A549 (cell line): ENCODE measurements at regions not wholly inside any gene's neighbourhood (a gene's known extent, or its start where the extent isn't known, plus 50 kb on each side); places are given as distances from the start of the nearest gene placed in this dataset.

Experiments used
- ATAC-seq, 2 experiments: fragments of 200-7000 bp in 1 of 2; fragments of >200 bp in 1 of 2; cut with Nextera tagmentation in 1 of 2; cut with Tn5 transposase in 1 of 2; 3 replicates each; pipeline versions ENCODE4 v1.8.0 to v1.9.1; 2018 to 2020; ENCODE audit warnings: mild to moderate bottlenecking in 1 of 2, moderate library complexity in 1 of 2
- CTCF ChIA-PET: fragments of 300-600 bp; sonication (Branson Sonifier 250); formaldehyde crosslinking; extraction: SDS; loops from one replicate; lab custom pipeline; 2021; ENCODE audit warnings: antibody characterized with exemption, inconsistent platforms; lab: Yijun Ruan, JAX
- POLR2A ChIA-PET: fragments of 350-600 bp; formaldehyde crosslinking; extraction: SDS; loops from one replicate; lab custom pipeline; 2021; ENCODE audit warnings: antibody characterized with exemption, inconsistent platforms; lab: Yijun Ruan, JAX
- DNase-seq, 2 experiments: peaks; one replicate each; pipeline versions ENCODE4 v3.0.0 to v3.0.0-alpha.2; 2011 to 2016; ENCODE audit warnings: low read depth in 1 of 2, low spot score in 1 of 2
- FAIRE-seq: peaks from 2 replicates; lab custom pipeline; 2011; peaks lifted over from hg19 to GRCh38; lab: Jason Lieb, UNC
- H3K27ac ChIP-seq, 2 experiments: fragments of >200 bp; sonication (Bioruptor Twin); formaldehyde crosslinking; 3 replicates each; pipeline ENCODE4 v1.5.1; 2016 to 2017
- H3K4me1 ChIP-seq: fragments of >200 bp; sonication (Bioruptor Twin); formaldehyde crosslinking; 3 replicates; pipeline ENCODE4 v1.6.1; 2016
- H3K4me2 ChIP-seq: fragments of >200 bp; sonication (Bioruptor Twin); formaldehyde crosslinking; 3 replicates; pipeline ENCODE4 v1.6.1; 2016
- H3K4me3 ChIP-seq: fragments of >200 bp; sonication (Bioruptor Twin); formaldehyde crosslinking; 3 replicates; pipeline ENCODE4 v1.5.1; 2016
- H3K9me3 ChIP-seq: fragments of >200 bp; sonication (Bioruptor Twin); formaldehyde crosslinking; 3 replicates; pipeline ENCODE4 v1.6.1; 2016
- ATOH8 ChIP-seq: fragments of 250-450 bp; sonication (Bioruptor Pico); IDR thresholded peaks from 2 replicates; pipeline ENCODE4 v1.5.0; 2020; ENCODE audit warnings: low read depth, mild to moderate bottlenecking, moderate library complexity
- BHLHE40 ChIP-seq: IDR thresholded peaks from 2 replicates; pipeline ENCODE4 v1.6.1; 2012; ENCODE audit warnings: low read depth, low read length, inconsistent platforms
- CBX8 ChIP-seq: fragments of 200-600 bp; sonication (generic); IDR thresholded peaks from 2 replicates; pipeline ENCODE4 v1.6.1; 2016
- EHMT2 ChIP-seq: fragments of 200-600 bp; sonication (generic); IDR thresholded peaks from 2 replicates; pipeline ENCODE4 v1.6.1; 2016; ENCODE audit warnings: antibody characterized with exemption, low read depth, mild to moderate bottlenecking, moderate library complexity
- ELK1 ChIP-seq: fragments of 150-350 bp; IDR thresholded peaks from 2 replicates; pipeline ENCODE4 v1.6.1; 2014; ENCODE audit warnings: low read depth, mild to moderate bottlenecking, low read length
- FOSL2 ChIP-seq, 2 experiments: fragments of 450-650 bp in 1 of 2; fragments of >200 bp in 1 of 2; sonication (Bioruptor Twin) in 1 of 2; formaldehyde crosslinking; IDR thresholded peaks; 2 replicates each; pipeline versions ENCODE4 v1.5.0 to v1.6.1; 2016 to 2020; ENCODE audit warnings: mild to moderate bottlenecking in 1 of 2, moderate library complexity in 1 of 2
- FOXS1 ChIP-seq: fragments of 250-450 bp; sonication (Bioruptor Pico); IDR thresholded peaks from 2 replicates; pipeline ENCODE4 v1.5.0; 2020; ENCODE audit warnings: mild to moderate bottlenecking, moderate library complexity
- GATA3 ChIP-seq: IDR thresholded peaks from 2 replicates; pipeline ENCODE4 v1.6.1; 2012; ENCODE audit warnings: borderline replicate concordance
- HDAC2 ChIP-seq: fragments of 200-600 bp; sonication (generic); IDR thresholded peaks from 2 replicates; pipeline ENCODE4 v1.6.1; 2016
- HEYL ChIP-seq: fragments of 250-450 bp; sonication (Bioruptor Pico); IDR thresholded peaks from 2 replicates; pipeline ENCODE4 v1.8.0; 2021; ENCODE audit warnings: mild to moderate bottlenecking, moderate library complexity
- HOXB5 ChIP-seq: fragments of 250-450 bp; sonication (Bioruptor Pico); IDR thresholded peaks from 2 replicates; pipeline ENCODE4 v1.5.0; 2020; ENCODE audit warnings: mild to moderate bottlenecking, moderate library complexity
- KDM5A ChIP-seq: fragments of 200-600 bp; sonication (generic); IDR thresholded peaks from 2 replicates; pipeline ENCODE4 v1.6.1; 2016; ENCODE audit warnings: antibody characterized with exemption, mild to moderate bottlenecking
- MAZ ChIP-seq: fragments of 150-350 bp; IDR thresholded peaks from 2 replicates; pipeline ENCODE4 v1.6.1; 2014; ENCODE audit warnings: antibody characterized with exemption, low read depth, low read length, borderline replicate concordance
- NR3C1 ChIP-seq: fragments of >200 bp; sonication (Bioruptor Twin); formaldehyde crosslinking; IDR thresholded peaks from 3 replicates; pipeline ENCODE4 v1.6.1; 2017
- PHF8 ChIP-seq: fragments of 200-600 bp; sonication (generic); IDR thresholded peaks from 2 replicates; pipeline ENCODE4 v1.6.1; 2016; ENCODE audit warnings: low read depth, mild to moderate bottlenecking, antibody characterized with exemption, moderate library complexity, borderline replicate concordance
- POLR2A ChIP-seq: IDR thresholded peaks from 2 replicates; pipeline ENCODE4 v1.6.1; 2012; ENCODE audit warnings: mild to moderate bottlenecking, low read length
- POLR2AphosphoS2 ChIP-seq: conservative IDR thresholded peaks from 2 replicates; pipeline ENCODE4 v1.6.1; 2012; ENCODE audit warnings: low read length, improper control_type of control experiment, inconsistent platforms
- RAD21 ChIP-seq, 2 experiments: fragments of >200 bp in 1 of 2; sonication (Bioruptor Twin) in 1 of 2; formaldehyde crosslinking in 1 of 2; IDR thresholded peaks in 1 of 2; conservative IDR thresholded peaks in 1 of 2; 2 replicates in 1 of 2; 3 replicates in 1 of 2; pipeline ENCODE4 v1.6.1; 2012 to 2018; ENCODE audit warnings: inconsistent platforms in 1 of 2
- RARB ChIP-seq: fragments of 250-450 bp; sonication (Bioruptor Pico); IDR thresholded peaks from 2 replicates; pipeline ENCODE4 v1.8.0; 2021; ENCODE audit warnings: mild to moderate bottlenecking, moderate library complexity
- RFX5 ChIP-seq: fragments of 450-650 bp; IDR thresholded peaks from 2 replicates; pipeline ENCODE4 v1.7.1; 2014; ENCODE audit warnings: antibody characterized with exemption, mild to moderate bottlenecking, moderate library complexity
- SMC3 ChIP-seq: fragments of >200 bp; sonication (Bioruptor Twin); formaldehyde crosslinking; IDR thresholded peaks from 3 replicates; pipeline ENCODE4 v1.6.1; 2018; ENCODE audit warnings: inconsistent platforms
- SREBF2 ChIP-seq: fragments of 450-650 bp; IDR thresholded peaks from 2 replicates; pipeline ENCODE4 v1.6.1; 2014; ENCODE audit warnings: mild to moderate bottlenecking, moderate library complexity
- TP53 ChIP-seq: fragments of 250-450 bp; sonication (Bioruptor Pico); IDR thresholded peaks from 2 replicates; pipeline ENCODE4 v1.5.0; 2021; ENCODE audit warnings: mild to moderate bottlenecking, moderate library complexity
- ZFP36 ChIP-seq: fragments of 450-650 bp; IDR thresholded peaks from 2 replicates; pipeline ENCODE4 v1.6.1; 2014; ENCODE audit warnings: borderline replicate concordance; ENCODE audit not compliant: partially characterized antibody
- ZSCAN20 ChIP-seq: fragments of 250-450 bp; sonication (Bioruptor Pico); IDR thresholded peaks from 2 replicates; pipeline ENCODE4 v1.8.0; 2022; ENCODE audit warnings: mild to moderate bottlenecking, moderate library complexity
- WGBS: methylation state at CpG from one replicate; pipeline ENCODE4 v1.1.6; 2017; ENCODE audit errors: missing lambda C conversion rate; 5-methylcytosine and 5-hydroxymethylcytosine counted together
- TF ChIP-seq, protein P1 (sequence below): IDR thresholded peaks from 2 replicates; pipeline ENCODE4 v1.6.1; 2012; ENCODE audit warnings: low read depth, borderline replicate concordance
- TF ChIP-seq, protein P2 (sequence below): fragments of >200 bp; sonication (Bioruptor Twin); formaldehyde crosslinking; IDR thresholded peaks from 3 replicates; pipeline ENCODE4 v1.6.1; 2016
- TF ChIP-seq, protein P3 (sequence below): IDR thresholded peaks from 2 replicates; pipeline ENCODE4 v1.6.1; 2012

GRCh38 chr17:51352798-51353197 lies 92.5 kb downstream of the UTP18 start:
- DNase-seq (no peak), ATAC-seq (no peak), FAIRE-seq (no peak)
- 0% methylated on average over 1 of the region's 1 CpG for WGBS
- H3K9me3 ChIP-seq, result 0 out of 3 replicates have a peak, but pooled peaks cover 3% of the 10 kb centered on the region
- H3K4me3 ChIP-seq, result no peak overlapping the region
- H3K4me2 ChIP-seq, result no peak overlapping the region
- H3K4me1 ChIP-seq, result no peaks in the 10 kb centered on the region
- ChIA-PET POLR2A (no interaction called here), CTCF (interaction anchor here (2.1 kb wide), 1 partner anchor 19 kb away, joined by 9 read pairs; no protein-coding TSS in a partner anchor)
- no peak overlapping the region for H3K27ac ChIP-seq
- TF ChIP-seq, protein P1, sequence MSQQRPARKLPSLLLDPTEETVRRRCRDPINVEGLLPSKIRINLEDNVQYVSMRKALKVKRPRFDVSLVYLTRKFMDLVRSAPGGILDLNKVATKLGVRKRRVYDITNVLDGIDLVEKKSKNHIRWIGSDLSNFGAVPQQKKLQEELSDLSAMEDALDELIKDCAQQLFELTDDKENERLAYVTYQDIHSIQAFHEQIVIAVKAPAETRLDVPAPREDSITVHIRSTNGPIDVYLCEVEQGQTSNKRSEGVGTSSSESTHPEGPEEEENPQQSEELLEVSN, result no peak
- no peak for TF ChIP-seq HEYL (CRISPR knock-in tag)
- no peak for TF ChIP-seq FOSL2 (IDR thresholded peaks at IDR 0.05)
- TF ChIP-seq FOSL2 (CRISPR knock-in tag; IDR thresholded peaks at IDR 0.05), result no peak
- TF ChIP-seq HDAC2, result no peak
- TF ChIP-seq TP53 (CRISPR knock-in tag), result no peak
- TF ChIP-seq, protein P2, sequence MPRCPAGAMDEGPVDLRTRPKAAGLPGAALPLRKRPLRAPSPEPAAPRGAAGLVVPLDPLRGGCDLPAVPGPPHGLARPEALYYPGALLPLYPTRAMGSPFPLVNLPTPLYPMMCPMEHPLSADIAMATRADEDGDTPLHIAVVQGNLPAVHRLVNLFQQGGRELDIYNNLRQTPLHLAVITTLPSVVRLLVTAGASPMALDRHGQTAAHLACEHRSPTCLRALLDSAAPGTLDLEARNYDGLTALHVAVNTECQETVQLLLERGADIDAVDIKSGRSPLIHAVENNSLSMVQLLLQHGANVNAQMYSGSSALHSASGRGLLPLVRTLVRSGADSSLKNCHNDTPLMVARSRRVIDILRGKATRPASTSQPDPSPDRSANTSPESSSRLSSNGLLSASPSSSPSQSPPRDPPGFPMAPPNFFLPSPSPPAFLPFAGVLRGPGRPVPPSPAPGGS, result no peak
- TF ChIP-seq, protein P3, sequence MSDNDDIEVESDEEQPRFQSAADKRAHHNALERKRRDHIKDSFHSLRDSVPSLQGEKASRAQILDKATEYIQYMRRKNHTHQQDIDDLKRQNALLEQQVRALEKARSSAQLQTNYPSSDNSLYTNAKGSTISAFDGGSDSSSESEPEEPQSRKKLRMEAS, result no peak
- no peak for TF ChIP-seq POLR2A
- TF ChIP-seq SREBF2, result no peak
- TF ChIP-seq CBX8, result no peak
- no peak for TF ChIP-seq FOXS1
- no peak for TF ChIP-seq ELK1
- no peak for TF ChIP-seq POLR2AphosphoS2
- TF ChIP-seq KDM5A, result no peak
- TF ChIP-seq ZSCAN20 (CRISPR knock-in tag), result no peak

DNA sequence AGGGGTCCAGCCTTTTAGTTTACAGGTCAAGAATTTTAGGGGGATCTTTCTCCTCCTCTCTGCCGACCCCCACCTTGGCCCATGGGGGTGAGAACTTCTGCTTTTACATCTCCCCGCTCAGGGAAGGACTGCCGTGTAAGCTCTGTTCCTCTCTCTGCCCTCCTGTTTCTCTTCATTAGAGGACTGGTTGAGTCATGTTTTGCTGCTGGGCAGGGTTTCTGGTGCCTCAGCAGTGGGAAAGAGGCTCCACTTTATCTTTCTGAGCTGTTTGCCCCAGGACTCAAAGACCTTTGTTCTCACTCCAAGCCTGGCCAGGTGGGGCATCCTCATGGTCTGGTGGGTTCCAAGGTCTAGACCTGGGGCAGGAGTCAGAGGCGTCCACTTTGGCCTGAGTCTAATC lies 93.0 kb downstream of the UTP18 start:
- no peak for ATAC-seq
- no peak overlapping the region for H3K27ac ChIP-seq
- H3K4me1 ChIP-seq, result no peaks in the 10 kb centered on the region
- no peak overlapping the region for H3K4me3 ChIP-seq
- H3K9me3 ChIP-seq, result 0 out of 3 replicates have a peak, but pooled peaks cover 3% of the 10 kb centered on the region
- no peak overlapping the region for H3K4me2 ChIP-seq
- FAIRE-seq, result no peak
- no peak for DNase-seq
- WGBS, result 45% methylated on average over 4 of the region's 4 CpGs
- POLR2A ChIA-PET, result no interaction called here
- TF ChIP-seq ZFP36 (no peak), RAD21 (conservative IDR thresholded peaks at IDR 0.05 in 1 of 2, IDR thresholded peaks at IDR 0.05 in 1 of 2) (no peak), NR3C1 (no peak), HOXB5 (CRISPR knock-in tag) (no peak), FOXS1 (no peak), PHF8 (no peak), POLR2A (no peak), SMC3 (no peak), SREBF2 (no peak)
- TF ChIP-seq, protein P3, result no peak
- CTCF ChIA-PET, result interaction anchor here (0.8 kb wide), 1 partner anchor 18 kb away, joined by 3 read pairs; no protein-coding TSS in a partner anchor

GRCh38 chr17:51354936-51355335 lies 94.6 kb downstream of the UTP18 start:
- no peak for TF ChIP-seq ATOH8 (CRISPR knock-in tag)
- no peak for TF ChIP-seq BHLHE40
- no peak for TF ChIP-seq GATA3
- no peak for TF ChIP-seq EHMT2
- no peak for TF ChIP-seq TP53 (CRISPR knock-in tag)
- TF ChIP-seq NR3C1, result no peak
- no peak for TF ChIP-seq RARB (CRISPR knock-in tag)
- TF ChIP-seq RFX5, result no peak
- no peak for TF ChIP-seq MAZ
- TF ChIP-seq, all 56 proteins: peak for 0
- ChIA-PET CTCF (interaction anchor here (0.6 to 1.2 kb wide), 2 partner anchors 10 to 70 kb away, joined by 3 read pairs; no protein-coding TSS in a partner anchor), POLR2A (no interaction called here)
- no peak overlapping the region for H3K4me3 ChIP-seq
- H3K9me3 ChIP-seq, result 0 out of 3 replicates have a peak, but pooled peaks cover 3% of the 10 kb centered on the region
- H3K4me1 ChIP-seq, result no peaks in the 10 kb centered on the region
- no peak overlapping the region for H3K4me2 ChIP-seq
- no peak for FAIRE-seq
- no peak; a peak in 1 of 6 replicates for ATAC-seq
- H3K27ac ChIP-seq, result no peak overlapping the region
- WGBS, result 14% methylated on average over 2 of the region's 2 CpGs
- no peak for DNase-seq
